Endothelial cell of umbilical vein (primary cell): ENCODE measurements at regions not wholly inside any gene's neighbourhood (a gene's known extent, or its start where the extent isn't known, plus 50 kb on each side); places are given as distances from the start of the nearest gene placed in this dataset.

Experiments used
- EZH2 ChIP-seq: IDR thresholded peaks from 2 replicates; pipeline ENCODE4 v1.6.1; 2012; ENCODE audit warnings: borderline replicate concordance, low read depth, mild to moderate bottlenecking, moderate library complexity, low read length, inconsistent platforms; ENCODE audit not compliant: severe bottlenecking
- GATA2 ChIP-seq: IDR thresholded peaks from 2 replicates; pipeline ENCODE4 v1.7.0; 2011; ENCODE audit warnings: low read depth, mild to moderate bottlenecking, moderate library complexity, mixed read lengths, low read length; ENCODE audit not compliant: insufficient read length, insufficient read depth
- JUN ChIP-seq: IDR thresholded peaks from 2 replicates; pipeline ENCODE4 v1.6.1; 2011; ENCODE audit warnings: borderline replicate concordance, low read depth; ENCODE audit not compliant: insufficient read length, insufficient read depth
- POLR2A ChIP-seq: IDR thresholded peaks from 2 replicates; pipeline ENCODE4 v1.6.1; 2012; ENCODE audit warnings: low read depth, mild to moderate bottlenecking, control low read depth, low read length
- POLR2AphosphoS5 ChIP-seq: IDR thresholded peaks from 2 replicates; pipeline ENCODE4 v1.6.1; 2012; ENCODE audit warnings: low read depth, mild to moderate bottlenecking, control low read depth, low read length, moderate library complexity; ENCODE audit not compliant: insufficient read depth
- TF ChIP-seq, protein P1 (sequence below), 2 donors: IDR thresholded peaks; 1 replicate in 1 of 2; 2 replicates in 1 of 2; pipeline ENCODE4 v1.5.1; 2011; ENCODE audit warnings: low read length in 2 of 2, mild to moderate bottlenecking in 2 of 2, moderate library complexity in 2 of 2, control low read depth in 1 of 2, inconsistent platforms in 1 of 2, low read depth in 1 of 2; ENCODE audit not compliant: insufficient read depth in 1 of 2; ENCODE audit errors: extremely low read depth in 1 of 2

DNA sequence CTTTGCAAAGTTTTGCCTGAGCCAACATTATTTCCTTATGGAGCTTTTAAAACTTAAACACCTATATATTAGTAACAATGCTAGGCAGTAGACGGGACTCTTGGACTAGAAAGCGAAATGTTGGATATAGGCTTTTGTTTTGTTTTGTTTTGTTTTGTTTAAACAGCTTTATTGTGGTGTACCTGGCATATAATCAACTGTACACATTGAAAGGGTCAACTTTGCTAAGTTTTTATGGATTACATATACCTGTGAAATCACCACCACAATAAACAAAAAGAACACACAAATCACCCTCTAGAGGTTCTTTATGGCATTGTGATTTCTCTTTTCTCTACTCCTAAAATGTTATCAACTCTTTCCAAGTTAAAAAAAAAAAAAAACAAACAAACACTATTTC lies 184.9 kb upstream of the LNX1 start:
- TF ChIP-seq, protein P1, sequence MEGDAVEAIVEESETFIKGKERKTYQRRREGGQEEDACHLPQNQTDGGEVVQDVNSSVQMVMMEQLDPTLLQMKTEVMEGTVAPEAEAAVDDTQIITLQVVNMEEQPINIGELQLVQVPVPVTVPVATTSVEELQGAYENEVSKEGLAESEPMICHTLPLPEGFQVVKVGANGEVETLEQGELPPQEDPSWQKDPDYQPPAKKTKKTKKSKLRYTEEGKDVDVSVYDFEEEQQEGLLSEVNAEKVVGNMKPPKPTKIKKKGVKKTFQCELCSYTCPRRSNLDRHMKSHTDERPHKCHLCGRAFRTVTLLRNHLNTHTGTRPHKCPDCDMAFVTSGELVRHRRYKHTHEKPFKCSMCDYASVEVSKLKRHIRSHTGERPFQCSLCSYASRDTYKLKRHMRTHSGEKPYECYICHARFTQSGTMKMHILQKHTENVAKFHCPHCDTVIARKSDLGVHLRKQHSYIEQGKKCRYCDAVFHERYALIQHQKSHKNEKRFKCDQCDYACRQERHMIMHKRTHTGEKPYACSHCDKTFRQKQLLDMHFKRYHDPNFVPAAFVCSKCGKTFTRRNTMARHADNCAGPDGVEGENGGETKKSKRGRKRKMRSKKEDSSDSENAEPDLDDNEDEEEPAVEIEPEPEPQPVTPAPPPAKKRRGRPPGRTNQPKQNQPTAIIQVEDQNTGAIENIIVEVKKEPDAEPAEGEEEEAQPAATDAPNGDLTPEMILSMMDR (IDR thresholded peaks at IDR 0.05; ENCODE audit: extremely low read depth in 1 of 2, insufficient read depth in 1 of 2, low read depth in 1 of 2, low read length in 2 of 2), result no peak
- TF ChIP-seq POLR2A (no peak), EZH2 (no peak), JUN (no peak), POLR2AphosphoS5 (no peak), GATA2 (no peak)
